Activated T-helper 1 cell treated with Interleukin-2 at 50 U/mL for 16 hours (primary cell): ENCODE measurements at regions not wholly inside any gene's neighbourhood (a gene's known extent, or its start where the extent isn't known, plus 50 kb on each side); places are given as distances from the start of the nearest gene placed in this dataset.

Experiments
- DNase-seq: peaks from one replicate; pipeline ENCODE4 v3.0.0-alpha.2; 2020; ENCODE audit warnings: low read depth

GRCh38 chr2:226431288-226431948, 368.2 kb downstream of the IRS1 start:
- DNase-seq, result no peak

GRCh38 chr2:226429476-226429875, 370.1 kb downstream of the IRS1 start:
- DNase-seq, result no peak

GRCh38 chr2:226427538-226428307, 371.9 kb downstream of the IRS1 start:
- DNase-seq, result no peak

- no peak for DNase-seq
Measured at GRCh38 chr2:226426292-226426736, 373.3 kb downstream of the IRS1 start.

GRCh38 chr2:226424971-226425370, 374.6 kb downstream of the IRS1 start:
- no peak for DNase-seq

- DNase-seq, result peak; percentile 4
Measured at GRCh38 chr2:226423498-226423960, 376.1 kb downstream of the IRS1 start.

GRCh38 chr2:226420646-226421045, 379.0 kb downstream of the IRS1 start:
- no peak for DNase-seq

- no peak for DNase-seq
Measured at GRCh38 chr2:226418521-226418920, 381.1 kb downstream of the IRS1 start.

- no peak for DNase-seq
Measured at GRCh38 chr2:226414335-226414734, 385.3 kb downstream of the IRS1 start.

GRCh38 chr2:226413498-226414130, 386.0 kb downstream of the IRS1 start:
- DNase-seq, result no peak

GRCh38 chr2:226411727-226412360, 387.8 kb downstream of the IRS1 start:
- DNase-seq, result no peak

- DNase-seq, result no peak
Measured at GRCh38 chr2:226411205-226411604, 388.4 kb downstream of the IRS1 start.

- DNase-seq, result no peak
Measured at GRCh38 chr2:226410247-226410835, 389.3 kb downstream of the IRS1 start.

GRCh38 chr2:226409134-226409533, 390.5 kb downstream of the IRS1 start:
- no peak for DNase-seq

GRCh38 chr2:226408141-226408540, 391.5 kb downstream of the IRS1 start:
- DNase-seq, result no peak

- DNase-seq, result no peak
Measured at GRCh38 chr2:226407135-226407534, 392.5 kb downstream of the IRS1 start.

- no peak for DNase-seq
Measured at GRCh38 chr2:226405465-226405864, 394.2 kb downstream of the IRS1 start.

- no peak for DNase-seq
Measured at GRCh38 chr2:226403369-226403768, 396.3 kb downstream of the IRS1 start.

- no peak for DNase-seq
Measured at GRCh38 chr2:226399006-226399405, 400.6 kb downstream of the IRS1 start.

- no peak for DNase-seq
Measured at GRCh38 chr2:226398580-226398979, 401.0 kb downstream of the IRS1 start.

GRCh38 chr2:226396541-226396940, 403.1 kb downstream of the IRS1 start:
- no peak for DNase-seq

- DNase-seq, result no peak
Measured at GRCh38 chr2:226387499-226387942, 412.1 kb downstream of the IRS1 start.
